ENCODE measurements at regions not wholly inside any gene's neighbourhood (a gene's known extent, or its start where the extent isn't known, plus 50 kb on each side); places are given as distances from the start of the nearest gene placed in this dataset.

GRCh38 chr15:39438260-39438659 is 142.6 kb upstream of the THBS1 start:
- Histone ChIP-seq H3K36me3 (ENCODE audit: low read length) (no peaks in the 10 kb centered on the region), H3K9ac (ENCODE audit: low read length) (no peak overlapping the region), H3K27me3 (ENCODE audit: low read length) (no peaks in the 10 kb centered on the region), H3K9me3 (ENCODE audit: insufficient read depth, low read length) (no peaks in the 10 kb centered on the region), H3F3A (ENCODE audit: insufficient read depth) (no peaks in the 10 kb centered on the region), H3K4me2 (ENCODE audit: low read depth, low read length, poor library complexity, severe bottlenecking) (no peak overlapping the region), H3K79me2 (ENCODE audit: insufficient read depth, low read length) (no peaks in the 10 kb centered on the region), H4K20me1 (ENCODE audit: low read depth, low read length) (no peaks in the 10 kb centered on the region), H2AFZ (ENCODE audit: low read depth, low read length, severe bottlenecking) (no peak overlapping the region), H3K27ac (ENCODE audit: low read depth, low read length) (no peak overlapping the region), H3K9me2 (replicated peaks; ENCODE audit: insufficient read depth, low read length) (no peaks in the 10 kb centered on the region), H3K4me3 (ENCODE audit: insufficient read depth, low read length, poor library complexity, severe bottlenecking) (no peak overlapping the region)
- TF ChIP-seq CTCF (IDR thresholded peaks at IDR 0.05; ENCODE audit: insufficient read depth, low read length, poor library complexity, severe bottlenecking) (no peak), EZH2phosphoT487 (conservative IDR thresholded peaks at IDR 0.05; ENCODE audit: low read length) (no peak)

- H3K9me3 ChIP-seq (ENCODE audit: insufficient read depth, low read length) = no peaks in the 10 kb centered on the region
- H3K4me2 ChIP-seq (ENCODE audit: low read depth, low read length, poor library complexity, severe bottlenecking) = no peak overlapping the region
- no peak overlapping the region for H3K27ac ChIP-seq (ENCODE audit: low read depth, low read length)
- no peak overlapping the region for H3K9ac ChIP-seq (ENCODE audit: low read length)
- H3K9me2 ChIP-seq (replicated peaks; ENCODE audit: insufficient read depth, low read length) = no peaks in the 10 kb centered on the region
- no peaks in the 10 kb centered on the region for H3F3A ChIP-seq (ENCODE audit: insufficient read depth)
- no peaks in the 10 kb centered on the region for H3K79me2 ChIP-seq (ENCODE audit: insufficient read depth, low read length)
- H4K20me1 ChIP-seq (ENCODE audit: low read depth, low read length) = no peaks in the 10 kb centered on the region
- no peaks in the 10 kb centered on the region for H3K36me3 ChIP-seq (ENCODE audit: low read length)
- no peak overlapping the region for H3K4me3 ChIP-seq (ENCODE audit: insufficient read depth, low read length, poor library complexity, severe bottlenecking)
- TF ChIP-seq EZH2phosphoT487 (conservative IDR thresholded peaks at IDR 0.05; ENCODE audit: low read length) = no peak
- TF ChIP-seq CTCF (IDR thresholded peaks at IDR 0.05; ENCODE audit: insufficient read depth, low read length, poor library complexity, severe bottlenecking) = no peak
- H3K27me3 ChIP-seq (ENCODE audit: low read length) = no peaks in the 10 kb centered on the region
- no peak overlapping the region for H2AFZ ChIP-seq (ENCODE audit: low read depth, low read length, severe bottlenecking)
Measured at GRCh38 chr15:39438799-39439592, 141.9 kb upstream of the THBS1 start.

GRCh38 chr15:39442898-39443297 is 138.0 kb upstream of the THBS1 start:
- no peaks in the 10 kb centered on the region for H3F3A ChIP-seq (ENCODE audit: insufficient read depth)
- H4K20me1 ChIP-seq (ENCODE audit: low read depth, low read length) = no peaks in the 10 kb centered on the region
- H3K9me3 ChIP-seq (ENCODE audit: insufficient read depth, low read length) = no peaks in the 10 kb centered on the region
- no peak overlapping the region for H3K4me2 ChIP-seq (ENCODE audit: low read depth, low read length, poor library complexity, severe bottlenecking)
- no peak overlapping the region for H2AFZ ChIP-seq (ENCODE audit: low read depth, low read length, severe bottlenecking)
- no peaks in the 10 kb centered on the region for H3K27me3 ChIP-seq (ENCODE audit: low read length)
- no peak overlapping the region for H3K4me3 ChIP-seq (ENCODE audit: insufficient read depth, low read length, poor library complexity, severe bottlenecking)
- no peaks in the 10 kb centered on the region for H3K36me3 ChIP-seq (ENCODE audit: low read length)
- no peaks in the 10 kb centered on the region for H3K9me2 ChIP-seq (replicated peaks; ENCODE audit: insufficient read depth, low read length)
- H3K9ac ChIP-seq (ENCODE audit: low read length) = no peak overlapping the region
- no peak overlapping the region for H3K27ac ChIP-seq (ENCODE audit: low read depth, low read length)
- H3K79me2 ChIP-seq (ENCODE audit: insufficient read depth, low read length) = no peaks in the 10 kb centered on the region
- no peak for TF ChIP-seq EZH2phosphoT487 (conservative IDR thresholded peaks at IDR 0.05; ENCODE audit: low read length)
- no peak for TF ChIP-seq CTCF (IDR thresholded peaks at IDR 0.05; ENCODE audit: insufficient read depth, low read length, poor library complexity, severe bottlenecking)

All from SU-DHL-6 (cell line).